SK-MEL-5 (cell line): ENCODE measurements at regions not wholly inside any gene's neighbourhood (a gene's known extent, or its start where the extent isn't known, plus 50 kb on each side); places are given as distances from the start of the nearest gene placed in this dataset.

Experiments
- DNase-seq: peaks from one replicate; pipeline ENCODE4 v3.0.0-alpha.2; 2016; ENCODE audit warnings: low read depth, low spot score
- in situ Hi-C: cut with HindIII; loops from 2 replicates; pipeline ENCODE4 v1.10.0; 2016; ENCODE audit warnings: low sequenced_read_pairs, high pct_unique_total_duplicates, low pct_unique_long_range_greater_than_20kb

- DNase-seq: no peak
- in situ Hi-C loops: no loop called here
Measured at GRCh38 chr22:44554411-44554810, 56.4 kb upstream of the RTL6 start.

GRCh38 chr22:44550711-44551491, 52.9 kb upstream of the RTL6 start:
- DNase-seq: peak; percentile 93
- in situ Hi-C loops: no loop called here

- DNase-seq: no peak
- in situ Hi-C loops: no loop called here
Measured at GRCh38 chr22:44549701-44550100, 51.7 kb upstream of the RTL6 start.

GRCh38 chr22:44548981-44549380, 50.9 kb upstream of the RTL6 start:
- in situ Hi-C loops: no loop called here
- no peak for DNase-seq
